Spleen (tissue), 11 donors: ENCODE measurements at regions not wholly inside any gene's neighbourhood (a gene's known extent, or its start where the extent isn't known, plus 50 kb on each side); places are given as distances from the start of the nearest gene placed in this dataset.

ENCODE experiments used
- DNase-seq: peaks from one replicate; pipeline ENCODE4 v3.0.0-alpha.2; 2020
- H3K27ac ChIP-seq, 8 donors: fragments of 200-600 bp; sonication (generic) in 7 of 8; 1 replicate in 4 of 8; 2 replicates in 4 of 8; pipeline versions ENCODE4 v1.5.0 to v1.8.0; 2016 to 2021; ENCODE audit warnings: inconsistent platforms in 4 of 8, mild to moderate bottlenecking in 4 of 8, moderate library complexity in 1 of 8
- H3K27me3 ChIP-seq, 7 donors: fragments of 200-600 bp; sonication (generic) in 6 of 7; replicated peaks in 1 of 7; 1 replicate in 4 of 7; 2 replicates in 3 of 7; pipeline versions ENCODE4 v1.5.0 to v1.8.0; 2016 to 2021; ENCODE audit warnings: inconsistent platforms in 3 of 7, mild to moderate bottlenecking in 1 of 7
- H3K36me3 ChIP-seq, 6 donors: fragments of 200-600 bp; sonication (generic) in 5 of 6; 1 replicate in 4 of 6; 2 replicates in 2 of 6; pipeline versions ENCODE4 v1.5.0 to v1.8.0; 2016 to 2021; ENCODE audit warnings: inconsistent platforms in 2 of 6
- H3K4me1 ChIP-seq, 6 donors: fragments of 200-600 bp; sonication (generic) in 5 of 6; 1 replicate in 3 of 6; 2 replicates in 3 of 6; pipeline versions ENCODE4 v1.5.0 to v1.8.0; 2016 to 2021; ENCODE audit warnings: inconsistent platforms in 3 of 6
- H3K4me3 ChIP-seq, 8 donors: fragments of 200-600 bp; sonication (generic) in 7 of 8; 1 replicate in 4 of 8; 2 replicates in 4 of 8; pipeline versions ENCODE4 v1.5.0 to v1.8.0; 2016 to 2021; ENCODE audit warnings: inconsistent platforms in 4 of 8, mild to moderate bottlenecking in 4 of 8, moderate library complexity in 2 of 8
- H3K9me3 ChIP-seq, 8 donors: fragments of 200-600 bp; sonication (generic) in 7 of 8; 1 replicate in 4 of 8; 2 replicates in 4 of 8; pipeline versions ENCODE4 v1.5.0 to v1.8.0; 2016 to 2021; ENCODE audit warnings: inconsistent platforms in 4 of 8
- CTCF ChIP-seq, 11 experiments: fragments of 200-600 bp in 7 of 11; fragments of 450-650 bp in 4 of 11; sonication (generic) in 4 of 11; IDR thresholded peaks in 8 of 11; conservative IDR thresholded peaks in 3 of 11; 1 replicate in 7 of 11; 2 replicates in 4 of 11; pipeline versions ENCODE4 v1.4.0 to v1.8.0; 2016 to 2021; ENCODE audit warnings: antibody characterized with exemption in 11 of 11, inconsistent platforms in 4 of 11, mild to moderate bottlenecking in 1 of 11
- POLR2A ChIP-seq, 3 donors: fragments of 450-650 bp; IDR thresholded peaks; one replicate each; pipeline ENCODE4 v1.5.1; 2017; ENCODE audit warnings: antibody characterized with exemption in 3 of 3, mild to moderate bottlenecking in 1 of 3
- POLR2AphosphoS5 ChIP-seq, 3 donors: sonication (generic); formaldehyde crosslinking; IDR thresholded peaks; one replicate each; pipeline ENCODE4 v1.5.1; 2017; ENCODE audit warnings: antibody characterized with exemption in 3 of 3
- WGBS, 5 donors: extraction: QIAGEN DNeasy Blood & Tissue Kit in 3 of 5; methylation state at CpG; one replicate each; pipeline versions ENCODE4 v1.1.5 to v1.1.7; 2013 to 2018; 5-methylcytosine and 5-hydroxymethylcytosine counted together
- intact Hi-C: fragments of 100-400 bp; cut with DNase I; formaldehyde crosslinking; loops from one replicate; pipeline ENCODE4 v1.15.0; 2023; ENCODE audit warnings: low total_unique reads
- donor health status: healthy with polysubstance abuse.
- donor health status: DM: no; HTN: no; CAD: no; lungs with moderate emphysema.
- donor health status: DM: no; HTN: no; CAD: no.
- donor health status: Bipolar disorder and iron deficiency.
- donor health status: healthy.
- donor health status: DM: no; HTN: no; CAD: no.
- donor health status: DM: yes; HTN: yes; CAD: no.

- intact Hi-C loops = loop anchor here (10.0 kb wide), 1 partner anchor 289 kb away; no protein-coding TSS in a partner anchor
- DNase-seq = no peak
- peaks cover 0 to 34% (median 0%) of the 10 kb centered on the region in 7 donors for H3K27me3 ChIP-seq
- no peak for TF ChIP-seq POLR2AphosphoS5 (IDR thresholded peaks at IDR 0.05)
- no peak for TF ChIP-seq POLR2A (IDR thresholded peaks at IDR 0.05)
- no peak for TF ChIP-seq CTCF (IDR thresholded peaks at IDR 0.05 in 8 of 11, conservative IDR thresholded peaks at IDR 0.05 in 3 of 11)
- peaks cover 0 to 28% (median 19%) of the 10 kb centered on the region in 8 donors for H3K9me3 ChIP-seq
- 34 to 61% (median 47%) methylated on average over 1 of the region's 1 CpG for WGBS, 5 donors
- H3K4me1 ChIP-seq = no peaks in the 10 kb centered on the region
- H3K4me3 ChIP-seq = no peak overlapping the region
- H3K36me3 ChIP-seq = no peaks in the 10 kb centered on the region
- H3K27ac ChIP-seq = no peak overlapping the region
These were observed 62.9 kb upstream of the SIM2 start for GRCh38 chr21:36636016-36636415.

GRCh38 chr21:36636439-36636838 lies 62.5 kb upstream of the SIM2 start:
- WGBS, 5 donors = 81 to 91% (median 86%) methylated on average over 2 of the region's 2 CpGs

GRCh38 chr21:36639769-36640168 lies 59.1 kb upstream of the SIM2 start:
- no peaks in the 10 kb centered on the region for H3K4me1 ChIP-seq
- H3K9me3 ChIP-seq = peaks cover 0 to 28% (median 19%) of the 10 kb centered on the region in 8 donors
- no peaks in the 10 kb centered on the region for H3K36me3 ChIP-seq
- no peak overlapping the region for H3K27ac ChIP-seq
- H3K27me3 ChIP-seq = peaks cover 0 to 31% (median 0%) of the 10 kb centered on the region in 7 donors
- intact Hi-C loops = loop anchor here (10.0 kb wide), 1 partner anchor 285 kb away; no protein-coding TSS in a partner anchor
- no peak overlapping the region for H3K4me3 ChIP-seq
- TF ChIP-seq CTCF (IDR thresholded peaks at IDR 0.05 in 8 of 11, conservative IDR thresholded peaks at IDR 0.05 in 3 of 11) (no peak), POLR2AphosphoS5 (IDR thresholded peaks at IDR 0.05) (no peak), POLR2A (IDR thresholded peaks at IDR 0.05) (no peak)
- DNase-seq = no peak
- 41 to 52% (median 46%) methylated on average over 6 of the region's 6 CpGs for WGBS, 5 donors

More at GRCh38 chr21:36636439-36636838, 62.5 kb upstream of the SIM2 start:
- H3K4me1 ChIP-seq = no peaks in the 10 kb centered on the region
- peaks cover 0 to 34% (median 0%) of the 10 kb centered on the region in 7 donors for H3K27me3 ChIP-seq
- peaks cover 0 to 28% (median 19%) of the 10 kb centered on the region in 8 donors for H3K9me3 ChIP-seq
- no peak for DNase-seq
- H3K36me3 ChIP-seq = no peaks in the 10 kb centered on the region
- no peak overlapping the region for H3K4me3 ChIP-seq
- intact Hi-C loops = loop anchor here (10.0 kb wide), 1 partner anchor 288 kb away; no protein-coding TSS in a partner anchor
- no peak for TF ChIP-seq POLR2AphosphoS5 (IDR thresholded peaks at IDR 0.05)
- TF ChIP-seq CTCF (IDR thresholded peaks at IDR 0.05 in 8 of 11, conservative IDR thresholded peaks at IDR 0.05 in 3 of 11) = no peak
- TF ChIP-seq POLR2A (IDR thresholded peaks at IDR 0.05) = no peak
- no peak overlapping the region for H3K27ac ChIP-seq

GRCh38 chr21:36640174-36640720 lies 58.7 kb upstream of the SIM2 start:
- no peak for DNase-seq
- peaks cover 0 to 31% (median 0%) of the 10 kb centered on the region in 7 donors for H3K27me3 ChIP-seq
- 35 to 55% (median 52%) methylated on average over 4 of the region's 4 CpGs for WGBS, 5 donors
- no peaks in the 10 kb centered on the region for H3K4me1 ChIP-seq
- intact Hi-C loops = no loop called here
- H3K27ac ChIP-seq = no peak overlapping the region
- TF ChIP-seq POLR2AphosphoS5 (IDR thresholded peaks at IDR 0.05) = no peak
- no peak for TF ChIP-seq POLR2A (IDR thresholded peaks at IDR 0.05)
- TF ChIP-seq CTCF (IDR thresholded peaks at IDR 0.05 in 8 of 11, conservative IDR thresholded peaks at IDR 0.05 in 3 of 11) = no peak
- H3K9me3 ChIP-seq = peaks cover 0 to 25% (median 17%) of the 10 kb centered on the region in 8 donors
- H3K4me3 ChIP-seq = no peak overlapping the region
- H3K36me3 ChIP-seq = no peaks in the 10 kb centered on the region
